ENCODE measurements at regions not wholly inside any gene's neighbourhood (a gene's known extent, or its start where the extent isn't known, plus 50 kb on each side); places are given as distances from the start of the nearest gene placed in this dataset.
"Not testable (repeated sequence)": the region's sequence is repeated elsewhere in the genome, so short reads cannot be mapped to it uniquely, and the experiment has no call there.

GRCh38 chr16:29237023-29237422 lies 169.5 kb downstream of the NPIPB11 start:
- not testable (repeated sequence) for H3K9ac ChIP-seq (ENCODE audit: low read length); H3F3A ChIP-seq (ENCODE audit: insufficient read depth, low read length, poor library complexity, severe bottlenecking); H3K27me3 ChIP-seq (ENCODE audit: insufficient read depth, low read depth, low read length); H3K36me3 ChIP-seq (ENCODE audit: insufficient read depth, low read length); H3K4me2 ChIP-seq (ENCODE audit: low read length); H3K4me3 ChIP-seq (ENCODE audit: low read length); H3K9me2 ChIP-seq (ENCODE audit: insufficient read depth, low read length); H3K9me3 ChIP-seq (ENCODE audit: low read length); H4K20me1 ChIP-seq (ENCODE audit: insufficient read depth); H2AFZ ChIP-seq (ENCODE audit: low read depth, low read length); H3K27ac ChIP-seq (ENCODE audit: low read length); H3K79me2 ChIP-seq (replicated peaks; ENCODE audit: insufficient read depth, low read length)

GRCh38 chr16:29235836-29236370 lies 170.6 kb downstream of the NPIPB11 start:
- H3K27me3 ChIP-seq (ENCODE audit: insufficient read depth, low read depth, low read length); H3K9me3 ChIP-seq (ENCODE audit: low read length); H3K4me3 ChIP-seq (ENCODE audit: low read length); H3K79me2 ChIP-seq (replicated peaks; ENCODE audit: insufficient read depth, low read length); H2AFZ ChIP-seq (ENCODE audit: low read depth, low read length); H3K27ac ChIP-seq (ENCODE audit: low read length); H4K20me1 ChIP-seq (ENCODE audit: insufficient read depth); H3K9ac ChIP-seq (ENCODE audit: low read length); H3K4me2 ChIP-seq (ENCODE audit: low read length); H3F3A ChIP-seq (ENCODE audit: insufficient read depth, low read length, poor library complexity, severe bottlenecking); H3K36me3 ChIP-seq (ENCODE audit: insufficient read depth, low read length); H3K9me2 ChIP-seq (ENCODE audit: insufficient read depth, low read length): not testable (repeated sequence)

GRCh38 chr16:29234536-29235275 lies 171.8 kb downstream of the NPIPB11 start:
- not testable (repeated sequence) for H2AFZ ChIP-seq (ENCODE audit: low read depth, low read length); H3K9ac ChIP-seq (ENCODE audit: low read length)

DNA sequence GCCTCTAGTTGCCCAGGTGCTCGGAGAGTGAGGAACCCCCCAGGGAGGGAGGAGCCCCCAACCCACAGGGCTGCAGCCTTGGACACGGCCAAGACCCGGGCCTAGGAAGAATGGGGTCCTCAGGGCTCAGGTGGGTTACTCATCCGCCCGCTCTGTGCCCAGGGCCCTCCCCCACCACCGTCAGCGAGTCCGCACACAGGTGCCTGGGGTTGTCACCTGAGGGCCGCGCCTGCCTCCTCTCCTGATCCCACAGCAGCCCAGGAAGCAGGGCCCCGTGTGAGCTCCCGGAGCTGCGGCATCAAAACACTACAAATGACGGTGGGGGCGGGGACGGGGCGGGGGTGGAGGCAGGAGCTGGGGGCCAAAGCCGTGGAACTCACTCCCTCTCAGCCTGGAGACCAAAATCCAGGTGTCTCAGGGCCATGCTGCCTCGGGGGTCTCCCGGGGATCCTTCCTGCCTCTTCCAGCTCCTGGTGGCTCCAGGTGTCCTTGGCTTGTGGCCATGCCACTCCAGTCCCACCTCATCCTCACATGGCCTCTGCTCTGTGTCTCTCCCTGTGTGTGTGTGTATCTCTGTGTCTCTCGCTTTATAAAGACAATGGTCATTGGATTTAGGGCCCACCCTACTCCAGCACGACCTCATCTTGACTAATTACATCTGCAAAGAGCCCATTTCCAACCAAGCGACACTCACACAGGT lies 172.7 kb downstream of the NPIPB11 start:
- H3K36me3 ChIP-seq (ENCODE audit: insufficient read depth, low read length); H3K27me3 ChIP-seq (ENCODE audit: insufficient read depth, low read depth, low read length); H3K4me2 ChIP-seq (ENCODE audit: low read length); H3K9me3 ChIP-seq (ENCODE audit: low read length); H3K79me2 ChIP-seq (replicated peaks; ENCODE audit: insufficient read depth, low read length); H3K27ac ChIP-seq (ENCODE audit: low read length); H4K20me1 ChIP-seq (ENCODE audit: insufficient read depth); H2AFZ ChIP-seq (ENCODE audit: low read depth, low read length); H3K4me3 ChIP-seq (ENCODE audit: low read length); H3K9me2 ChIP-seq (ENCODE audit: insufficient read depth, low read length); H3F3A ChIP-seq (ENCODE audit: insufficient read depth, low read length, poor library complexity, severe bottlenecking); H3K9ac ChIP-seq (ENCODE audit: low read length): not testable (repeated sequence)

More at GRCh38 chr16:29234536-29235275, 171.8 kb downstream of the NPIPB11 start:
- H3K79me2 ChIP-seq (replicated peaks; ENCODE audit: insufficient read depth, low read length); H3K4me2 ChIP-seq (ENCODE audit: low read length); H3F3A ChIP-seq (ENCODE audit: insufficient read depth, low read length, poor library complexity, severe bottlenecking); H3K4me3 ChIP-seq (ENCODE audit: low read length); H3K36me3 ChIP-seq (ENCODE audit: insufficient read depth, low read length); H3K27me3 ChIP-seq (ENCODE audit: insufficient read depth, low read depth, low read length); H3K9me3 ChIP-seq (ENCODE audit: low read length); H3K9me2 ChIP-seq (ENCODE audit: insufficient read depth, low read length); H3K27ac ChIP-seq (ENCODE audit: low read length); H4K20me1 ChIP-seq (ENCODE audit: insufficient read depth): not testable (repeated sequence)

- H3K9ac ChIP-seq (ENCODE audit: low read length): no peak overlapping the region
- H3K4me2 ChIP-seq (ENCODE audit: low read length): no peak overlapping the region
- H2AFZ ChIP-seq (ENCODE audit: low read depth, low read length): no peak overlapping the region
- no peak overlapping the region for H3K27ac ChIP-seq (ENCODE audit: low read length)
- H3K9me2 ChIP-seq (ENCODE audit: insufficient read depth, low read length): no peaks in the 10 kb centered on the region
- no peaks in the 10 kb centered on the region for H3F3A ChIP-seq (ENCODE audit: insufficient read depth, low read length, poor library complexity, severe bottlenecking)
- H4K20me1 ChIP-seq (ENCODE audit: insufficient read depth): no peaks in the 10 kb centered on the region
- no peaks in the 10 kb centered on the region for H3K9me3 ChIP-seq (ENCODE audit: low read length)
- H3K36me3 ChIP-seq (ENCODE audit: insufficient read depth, low read length): no peaks in the 10 kb centered on the region
- H3K79me2 ChIP-seq (replicated peaks; ENCODE audit: insufficient read depth, low read length): no peaks in the 10 kb centered on the region
- no peak for TF ChIP-seq MXI1 (conservative IDR thresholded peaks at IDR 0.05; ENCODE audit: poor library complexity, severe bottlenecking)
- TF ChIP-seq RAD21 (conservative IDR thresholded peaks at IDR 0.05): no peak
- no peak for TF ChIP-seq EP300 (conservative IDR thresholded peaks at IDR 0.05; ENCODE audit: poor library complexity, severe bottlenecking)
- no peak for TF ChIP-seq EZH2 (IDR thresholded peaks at IDR 0.05; ENCODE audit: borderline replicate concordance, insufficient read depth, low read length, poor library complexity, severe bottlenecking)
- no peak for TF ChIP-seq POLR2AphosphoS5 (IDR thresholded peaks at IDR 0.05)
- TF ChIP-seq, protein P1, sequence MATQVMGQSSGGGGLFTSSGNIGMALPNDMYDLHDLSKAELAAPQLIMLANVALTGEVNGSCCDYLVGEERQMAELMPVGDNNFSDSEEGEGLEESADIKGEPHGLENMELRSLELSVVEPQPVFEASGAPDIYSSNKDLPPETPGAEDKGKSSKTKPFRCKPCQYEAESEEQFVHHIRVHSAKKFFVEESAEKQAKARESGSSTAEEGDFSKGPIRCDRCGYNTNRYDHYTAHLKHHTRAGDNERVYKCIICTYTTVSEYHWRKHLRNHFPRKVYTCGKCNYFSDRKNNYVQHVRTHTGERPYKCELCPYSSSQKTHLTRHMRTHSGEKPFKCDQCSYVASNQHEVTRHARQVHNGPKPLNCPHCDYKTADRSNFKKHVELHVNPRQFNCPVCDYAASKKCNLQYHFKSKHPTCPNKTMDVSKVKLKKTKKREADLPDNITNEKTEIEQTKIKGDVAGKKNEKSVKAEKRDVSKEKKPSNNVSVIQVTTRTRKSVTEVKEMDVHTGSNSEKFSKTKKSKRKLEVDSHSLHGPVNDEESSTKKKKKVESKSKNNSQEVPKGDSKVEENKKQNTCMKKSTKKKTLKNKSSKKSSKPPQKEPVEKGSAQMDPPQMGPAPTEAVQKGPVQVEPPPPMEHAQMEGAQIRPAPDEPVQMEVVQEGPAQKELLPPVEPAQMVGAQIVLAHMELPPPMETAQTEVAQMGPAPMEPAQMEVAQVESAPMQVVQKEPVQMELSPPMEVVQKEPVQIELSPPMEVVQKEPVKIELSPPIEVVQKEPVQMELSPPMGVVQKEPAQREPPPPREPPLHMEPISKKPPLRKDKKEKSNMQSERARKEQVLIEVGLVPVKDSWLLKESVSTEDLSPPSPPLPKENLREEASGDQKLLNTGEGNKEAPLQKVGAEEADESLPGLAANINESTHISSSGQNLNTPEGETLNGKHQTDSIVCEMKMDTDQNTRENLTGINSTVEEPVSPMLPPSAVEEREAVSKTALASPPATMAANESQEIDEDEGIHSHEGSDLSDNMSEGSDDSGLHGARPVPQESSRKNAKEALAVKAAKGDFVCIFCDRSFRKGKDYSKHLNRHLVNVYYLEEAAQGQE (IDR thresholded peaks at IDR 0.05; ENCODE audit: borderline replicate concordance): no peak
- no peaks in the 10 kb centered on the region for H3K27me3 ChIP-seq (ENCODE audit: insufficient read depth, low read depth, low read length)
- no peak overlapping the region for H3K4me3 ChIP-seq (ENCODE audit: low read length)
Observed at GRCh38 chr16:29232811-29233704, 173.5 kb downstream of the NPIPB11 start.
